ENCODE measurements at regions not wholly inside any gene's neighbourhood (a gene's known extent, or its start where the extent isn't known, plus 50 kb on each side); places are given as distances from the start of the nearest gene placed in this dataset.

- TF ChIP-seq Cebpa-rat (IDR thresholded peaks at IDR 0.05) = peak in 3 of 11 experiments; percentile 49 to 79 (median 67); a peak in 5 of 22 replicates
- peak overlapping the region in 5 of 11 experiments; percentile 3 to 76 (median 64); a peak in 5 of 22 replicates for H3K27ac ChIP-seq
- no peaks in the 10 kb centered on the region for H4K20me1 ChIP-seq
- peaks cover 0 to 19% (median 8%) of the 10 kb centered on the region in 10 experiments; a peak in 9 of 20 replicates for H3K4me1 ChIP-seq
- H3K9ac ChIP-seq = no peak overlapping the region
- H3K4me3 ChIP-seq = no peak overlapping the region
- H3K27me3 ChIP-seq = no peaks in the 10 kb centered on the region
- H3K36me3 ChIP-seq = no peaks in the 10 kb centered on the region
- peaks cover 0 to 12% (median 0%) of the 10 kb centered on the region in 11 experiments; a peak in 2 of 22 replicates for H3K9me3 ChIP-seq (replicated peaks in 1 of 11)
- peak overlapping the region in 7 of 11 experiments; percentile 6 to 29 (median 10); a peak in 8 of 22 replicates for H3K4me2 ChIP-seq
Measured at GRCh38 chr2:76491503-76491902, 780.8 kb upstream of the GCFC2 start.

- Histone ChIP-seq H3K9ac (no peak overlapping the region), H3K27me3 (no peaks in the 10 kb centered on the region), H3K4me3 (no peak overlapping the region), H3K27ac (no peak overlapping the region), H3K9me3 (replicated peaks in 1 of 11) (peaks cover 0 to 5% (median 0%) of the 10 kb centered on the region in 11 experiments; a peak in 3 of 22 replicates), H3K36me3 (no peaks in the 10 kb centered on the region), H3K4me2 (no peak overlapping the region), H4K20me1 (no peaks in the 10 kb centered on the region), H3K4me1 (no peaks in the 10 kb centered on the region)
- no peak for TF ChIP-seq Cebpa-rat (IDR thresholded peaks at IDR 0.05)
Measured at GRCh38 chr2:76478266-76479035, 767.7 kb upstream of the GCFC2 start.

DNA sequence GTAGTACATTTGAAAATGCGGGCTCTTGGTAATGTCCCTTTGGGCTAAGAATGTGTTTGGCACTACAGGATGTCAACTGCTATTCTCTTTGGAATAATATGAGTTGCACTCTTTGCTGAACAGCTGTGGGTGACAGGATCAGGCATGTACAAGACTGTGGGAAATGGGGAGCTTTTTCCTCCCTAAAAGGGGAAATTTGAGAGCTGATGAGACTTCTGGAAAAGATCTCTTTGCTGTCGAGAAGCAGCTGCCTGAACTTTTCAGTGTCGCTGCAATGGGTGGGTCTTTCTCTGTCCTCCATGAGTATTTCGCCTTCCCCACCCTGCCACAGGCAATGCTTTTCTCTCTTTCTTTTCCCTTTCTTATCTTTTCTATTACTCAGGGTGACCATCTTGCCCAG, 762.2 kb upstream of the GCFC2 start:
- H3K9ac ChIP-seq = no peak overlapping the region
- no peaks in the 10 kb centered on the region for H3K36me3 ChIP-seq
- no peak for TF ChIP-seq Cebpa-rat (IDR thresholded peaks at IDR 0.05)
- H3K4me2 ChIP-seq = no peak overlapping the region
- no peaks in the 10 kb centered on the region for H4K20me1 ChIP-seq
- H3K27ac ChIP-seq = no peak overlapping the region
- peaks cover 4 to 22% (median 12%) of the 10 kb centered on the region in 11 experiments; a peak in 17 of 22 replicates for H3K9me3 ChIP-seq (replicated peaks in 1 of 11)
- H3K4me1 ChIP-seq = 0 out of 20 replicates have a peak, but pooled peaks cover 0 to 4% (median 0%) of the 10 kb centered on the region in 10 experiments
- H3K4me3 ChIP-seq = no peak overlapping the region
- H3K27me3 ChIP-seq = no peaks in the 10 kb centered on the region

DNA sequence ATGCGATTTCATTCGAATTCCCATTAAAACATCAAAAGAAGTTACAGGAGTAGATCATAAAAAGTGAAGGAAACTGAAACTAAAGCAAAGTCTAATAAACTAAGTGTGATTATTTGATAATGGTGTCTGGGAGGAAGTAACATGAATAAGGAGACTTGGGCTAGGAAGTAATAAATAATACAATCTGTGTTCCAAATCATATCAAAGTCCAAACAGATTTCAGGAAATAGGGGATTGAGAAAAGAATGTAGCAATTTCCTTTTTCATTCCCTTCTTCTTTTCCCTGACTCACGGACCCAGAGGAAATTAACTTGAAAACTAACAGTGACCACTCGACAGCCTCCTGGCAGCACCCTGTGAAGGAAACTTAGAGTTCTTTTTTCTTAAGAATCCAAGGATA, 758.4 kb upstream of the GCFC2 start:
- no peak overlapping the region for H3K9ac ChIP-seq
- no peak overlapping the region for H3K27ac ChIP-seq
- no peak overlapping the region for H3K4me2 ChIP-seq
- TF ChIP-seq Cebpa-rat (IDR thresholded peaks at IDR 0.05) = no peak
- H3K4me3 ChIP-seq = no peak overlapping the region
- peaks cover 7 to 22% (median 12%) of the 10 kb centered on the region in 11 experiments; a peak in 18 of 22 replicates for H3K9me3 ChIP-seq (replicated peaks in 1 of 11)
- no peaks in the 10 kb centered on the region for H3K36me3 ChIP-seq
- no peaks in the 10 kb centered on the region for H4K20me1 ChIP-seq
- H3K4me1 ChIP-seq = 0 out of 20 replicates have a peak, but pooled peaks cover 0 to 4% (median 0%) of the 10 kb centered on the region in 10 experiments
- no peaks in the 10 kb centered on the region for H3K27me3 ChIP-seq

DNA sequence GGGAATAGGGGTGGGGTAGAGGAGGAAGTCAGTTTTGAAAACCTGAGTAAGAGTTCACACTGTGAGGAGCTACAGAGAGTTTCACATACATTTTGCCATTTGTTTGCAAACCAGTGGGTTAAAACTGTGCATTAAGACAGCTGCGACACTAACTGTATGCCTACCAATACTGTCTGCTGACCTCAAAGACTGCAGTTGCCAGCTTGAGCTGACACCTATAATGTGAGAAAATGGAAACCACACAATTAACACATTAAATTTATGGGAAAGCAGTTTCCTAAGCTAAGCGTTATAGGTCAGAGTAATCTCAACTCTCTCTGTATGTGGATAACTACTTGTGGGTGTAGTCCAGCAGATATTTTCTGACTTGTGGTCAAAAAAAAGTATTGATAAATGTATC, 756.6 kb upstream of the GCFC2 start:
- Histone ChIP-seq H4K20me1 (no peaks in the 10 kb centered on the region), H3K4me1 (0 out of 20 replicates have a peak, but pooled peaks cover 0 to 4% (median 0%) of the 10 kb centered on the region in 10 experiments), H3K4me3 (no peak overlapping the region), H3K9me3 (replicated peaks in 1 of 11) (peaks cover 6 to 12% (median 10%) of the 10 kb centered on the region in 11 experiments; a peak in 16 of 22 replicates), H3K27me3 (no peaks in the 10 kb centered on the region), H3K27ac (no peak overlapping the region), H3K36me3 (no peaks in the 10 kb centered on the region), H3K4me2 (no peak overlapping the region), H3K9ac (no peak overlapping the region)
- TF ChIP-seq Cebpa-rat (IDR thresholded peaks at IDR 0.05) = no peak

- no peak overlapping the region for H3K4me2 ChIP-seq
- H3K27me3 ChIP-seq = no peaks in the 10 kb centered on the region
- H3K9ac ChIP-seq = no peak overlapping the region
- TF ChIP-seq Cebpa-rat (IDR thresholded peaks at IDR 0.05) = no peak
- H3K27ac ChIP-seq = no peak overlapping the region
- H3K9me3 ChIP-seq (replicated peaks in 1 of 11) = peaks cover 0 to 5% (median 0%) of the 10 kb centered on the region in 11 experiments; a peak in 1 of 22 replicates
- H3K36me3 ChIP-seq = no peaks in the 10 kb centered on the region
- 0 out of 20 replicates have a peak, but pooled peaks cover 0 to 4% (median 0%) of the 10 kb centered on the region in 10 experiments for H3K4me1 ChIP-seq
- no peak overlapping the region for H3K4me3 ChIP-seq
- H4K20me1 ChIP-seq = no peaks in the 10 kb centered on the region
Measured at GRCh38 chr2:76464310-76464709, 753.6 kb upstream of the GCFC2 start.

- Histone ChIP-seq H3K36me3 (no peaks in the 10 kb centered on the region), H3K27me3 (no peaks in the 10 kb centered on the region), H3K27ac (no peak overlapping the region), H3K4me2 (no peak overlapping the region), H4K20me1 (no peaks in the 10 kb centered on the region), H3K4me1 (no peaks in the 10 kb centered on the region), H3K4me3 (no peak overlapping the region), H3K9ac (no peak overlapping the region), H3K9me3 (replicated peaks in 1 of 11) (no peaks in the 10 kb centered on the region)
- no peak for TF ChIP-seq Cebpa-rat (IDR thresholded peaks at IDR 0.05)
Measured at GRCh38 chr2:76461431-76461830, 750.7 kb upstream of the GCFC2 start.

GRCh38 chr2:76455910-76456309, 745.2 kb upstream of the GCFC2 start:
- H4K20me1 ChIP-seq = no peaks in the 10 kb centered on the region
- no peaks in the 10 kb centered on the region for H3K36me3 ChIP-seq
- H3K4me2 ChIP-seq = no peak overlapping the region
- no peaks in the 10 kb centered on the region for H3K27me3 ChIP-seq
- peaks cover 0 to 2% (median 0%) of the 10 kb centered on the region in 10 experiments; a peak in 4 of 20 replicates for H3K4me1 ChIP-seq
- TF ChIP-seq Cebpa-rat (IDR thresholded peaks at IDR 0.05) = no peak
- H3K9me3 ChIP-seq (replicated peaks in 1 of 11) = no peaks in the 10 kb centered on the region
- H3K4me3 ChIP-seq = no peak overlapping the region
- H3K27ac ChIP-seq = no peak overlapping the region
- H3K9ac ChIP-seq = no peak overlapping the region

- peak overlapping the region in 1 of 11 experiments; percentile 0; a peak in 1 of 22 replicates for H3K27ac ChIP-seq
- H3K9ac ChIP-seq = no peak overlapping the region
- H3K4me1 ChIP-seq = peaks cover 6 to 29% (median 13%) of the 10 kb centered on the region in 10 experiments; a peak in 15 of 20 replicates
- peak overlapping the region; percentile 10 to 53 (median 22); a peak in 14 of 22 replicates for H3K4me2 ChIP-seq
- H3K27me3 ChIP-seq = no peaks in the 10 kb centered on the region
- TF ChIP-seq Cebpa-rat (IDR thresholded peaks at IDR 0.05) = no peak
- H3K9me3 ChIP-seq (replicated peaks in 1 of 11) = peaks cover 3 to 16% (median 6%) of the 10 kb centered on the region in 11 experiments
- H3K36me3 ChIP-seq = 0 out of 22 replicates have a peak, but pooled peaks cover 0 to 2% (median 0%) of the 10 kb centered on the region in 11 experiments
- no peak overlapping the region for H3K4me3 ChIP-seq
- H4K20me1 ChIP-seq = no peaks in the 10 kb centered on the region
Measured at GRCh38 chr2:76450024-76450475, 739.3 kb upstream of the GCFC2 start.
